Esophagus squamous epithelium (tissue), 4 donors: ENCODE measurements at regions not wholly inside any gene's neighbourhood (a gene's known extent, or its start where the extent isn't known, plus 50 kb on each side); places are given as distances from the start of the nearest gene placed in this dataset.

Source experiments
- POLR2A ChIP-seq, 4 donors: fragments of 450-650 bp; IDR thresholded peaks; one replicate each; pipeline ENCODE4 v1.6.1; 2017; ENCODE audit warnings: antibody characterized with exemption in 4 of 4, mild to moderate bottlenecking in 4 of 4, moderate library complexity in 3 of 4
- TF ChIP-seq, protein P1 (sequence below), 6 experiments: fragments of 450-650 bp in 4 of 6; fragments of 200-600 bp in 2 of 6; sonication (generic) in 2 of 6; IDR thresholded peaks; one replicate each; pipeline ENCODE4 v1.5.1; 2016 to 2019; ENCODE audit warnings: antibody characterized with exemption in 6 of 6, mild to moderate bottlenecking in 4 of 6, moderate library complexity in 4 of 6

GRCh38 chr4:8719421-8719820, 126.9 kb downstream of the CPZ start:
- TF ChIP-seq, protein P1, sequence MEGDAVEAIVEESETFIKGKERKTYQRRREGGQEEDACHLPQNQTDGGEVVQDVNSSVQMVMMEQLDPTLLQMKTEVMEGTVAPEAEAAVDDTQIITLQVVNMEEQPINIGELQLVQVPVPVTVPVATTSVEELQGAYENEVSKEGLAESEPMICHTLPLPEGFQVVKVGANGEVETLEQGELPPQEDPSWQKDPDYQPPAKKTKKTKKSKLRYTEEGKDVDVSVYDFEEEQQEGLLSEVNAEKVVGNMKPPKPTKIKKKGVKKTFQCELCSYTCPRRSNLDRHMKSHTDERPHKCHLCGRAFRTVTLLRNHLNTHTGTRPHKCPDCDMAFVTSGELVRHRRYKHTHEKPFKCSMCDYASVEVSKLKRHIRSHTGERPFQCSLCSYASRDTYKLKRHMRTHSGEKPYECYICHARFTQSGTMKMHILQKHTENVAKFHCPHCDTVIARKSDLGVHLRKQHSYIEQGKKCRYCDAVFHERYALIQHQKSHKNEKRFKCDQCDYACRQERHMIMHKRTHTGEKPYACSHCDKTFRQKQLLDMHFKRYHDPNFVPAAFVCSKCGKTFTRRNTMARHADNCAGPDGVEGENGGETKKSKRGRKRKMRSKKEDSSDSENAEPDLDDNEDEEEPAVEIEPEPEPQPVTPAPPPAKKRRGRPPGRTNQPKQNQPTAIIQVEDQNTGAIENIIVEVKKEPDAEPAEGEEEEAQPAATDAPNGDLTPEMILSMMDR (IDR thresholded peaks at IDR 0.05) = no peak
- no peak for TF ChIP-seq POLR2A (IDR thresholded peaks at IDR 0.05)
